Cerebellar nuclear complex (tissue), 1 donor: ENCODE measurements at regions not wholly inside any gene's neighbourhood (a gene's known extent, or its start where the extent isn't known, plus 50 kb on each side); places are given as distances from the start of the nearest gene placed in this dataset.
A peak's percentile ranks its signal among the peaks of the same experiment; 100 is the strongest.

Experiments used
- DNase-seq, 2 experiments: peaks; one replicate each; lab custom pipeline; 2025; lab: John Stamatoyannopoulos, UW

DNA sequence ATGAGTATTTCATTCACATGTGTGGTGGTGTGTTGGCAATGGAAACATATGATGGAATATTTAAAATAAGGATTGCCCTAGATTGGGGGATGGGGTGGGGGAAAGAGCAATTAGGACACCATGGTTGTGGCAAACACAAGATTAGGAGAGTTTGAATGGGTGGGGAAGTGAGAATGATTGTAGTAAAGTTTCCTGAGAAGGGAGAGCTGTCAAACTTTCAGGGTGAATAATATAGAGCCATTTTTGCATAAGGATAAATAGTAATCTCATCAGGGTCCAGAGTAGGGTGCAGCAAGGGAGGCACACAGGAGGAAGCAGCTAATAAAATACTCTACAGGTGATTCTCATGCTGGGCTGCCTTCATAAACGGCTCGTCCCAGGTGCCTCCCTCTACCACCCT lies 294.9 kb upstream of the MARCKS start:
- no peak for DNase-seq

DNA sequence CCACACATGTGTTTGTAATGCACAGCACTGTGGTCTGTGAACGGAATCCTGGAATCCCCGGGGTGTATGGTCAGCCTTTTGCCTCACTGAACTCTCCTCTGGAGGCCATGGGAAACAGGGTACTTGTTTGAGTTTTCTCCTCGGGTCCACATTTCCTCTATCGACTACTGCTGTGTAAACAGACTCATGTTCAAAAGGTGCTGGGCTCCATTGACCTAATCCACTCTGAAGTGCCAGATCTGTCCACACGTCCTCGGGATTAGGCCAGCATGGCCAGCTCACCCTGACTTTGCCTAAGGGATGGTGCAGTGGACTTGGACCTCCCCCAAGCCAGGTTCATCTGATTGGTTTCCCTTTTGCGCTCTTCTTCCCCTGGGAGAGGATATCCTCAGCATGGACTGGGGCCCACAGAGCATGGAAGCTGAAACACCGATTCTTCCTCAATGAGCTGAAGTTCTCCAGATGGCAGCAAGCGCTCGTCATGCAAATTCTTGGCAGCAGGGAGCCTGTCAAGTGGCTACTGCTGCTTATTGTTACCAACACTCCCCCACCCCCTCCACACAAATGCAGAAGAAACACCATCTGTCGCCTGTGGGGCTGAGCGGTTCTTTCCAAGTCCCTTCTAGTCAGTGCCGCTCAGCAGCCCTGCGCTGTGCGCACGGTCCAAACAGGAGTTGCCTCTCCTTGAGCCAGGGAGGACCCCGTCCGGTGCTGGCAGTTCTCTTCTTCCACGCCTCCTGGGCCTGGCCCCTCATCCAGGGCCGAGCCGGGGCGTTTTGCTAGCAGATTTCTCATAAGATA lies 292.6 kb upstream of the MARCKS start:
- DNase-seq = peak; percentile 79 to 91

GRCh38 chr6:113565306-113565705 lies 291.8 kb upstream of the MARCKS start:
- DNase-seq = no peak

- no peak for DNase-seq
These were observed 287.0 kb upstream of the MARCKS start for GRCh38 chr6:113570161-113570560.

DNA sequence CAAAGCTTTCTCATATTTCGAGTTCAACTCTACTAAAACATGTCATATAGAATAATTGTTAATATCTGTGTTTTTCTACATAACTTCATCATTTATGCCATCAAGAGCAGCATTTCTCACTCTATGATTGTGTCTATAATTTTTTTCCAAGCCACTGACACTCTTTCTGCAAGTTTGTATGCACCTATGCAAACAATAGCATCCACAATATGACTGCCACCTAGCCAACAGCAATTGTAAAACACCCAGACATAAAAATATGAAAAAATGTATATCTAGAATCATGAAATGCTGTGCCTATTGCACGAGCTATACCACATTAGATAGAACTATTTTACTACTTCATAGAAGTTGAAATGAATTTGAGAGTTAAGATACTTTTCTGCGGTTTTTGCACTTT lies 286.5 kb upstream of the MARCKS start:
- DNase-seq = no peak

DNA sequence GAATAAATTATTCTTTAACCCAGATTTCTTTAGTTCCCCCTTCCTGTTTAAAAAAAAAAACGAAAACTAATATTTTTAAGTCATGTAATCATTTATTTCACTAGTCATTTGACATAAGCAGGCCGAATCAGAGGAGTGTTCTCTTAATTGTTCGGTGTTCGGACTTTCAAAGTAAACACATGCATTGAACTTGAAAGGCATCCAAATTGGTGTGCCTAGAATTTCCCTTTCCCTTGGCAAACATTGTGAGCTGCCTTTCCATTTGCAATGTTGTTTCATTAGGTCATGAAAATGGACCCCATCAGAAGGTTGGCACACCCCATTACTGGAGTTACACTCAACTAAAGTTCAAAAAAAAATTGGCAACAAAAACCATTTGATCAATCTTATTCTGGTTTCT lies 283.0 kb upstream of the MARCKS start:
- DNase-seq = no peak

DNA sequence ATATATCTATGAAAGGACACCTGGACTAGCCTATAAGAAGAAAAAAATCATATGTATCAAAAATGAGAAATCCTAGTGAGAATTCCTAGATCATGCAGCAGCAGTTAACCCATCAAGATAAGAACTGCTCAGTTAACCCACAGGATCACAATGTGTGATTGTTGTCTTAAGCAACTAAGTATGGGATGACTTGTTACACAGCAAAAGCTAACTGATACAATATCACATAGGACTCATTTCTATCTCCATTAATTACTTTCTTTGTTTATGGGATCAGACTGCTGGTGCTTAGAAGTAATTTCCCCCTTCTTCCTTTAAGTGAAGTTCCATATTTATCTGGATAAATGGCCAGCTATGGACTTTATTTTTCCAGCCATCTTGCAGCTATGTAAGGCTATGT lies 280.8 kb upstream of the MARCKS start:
- no peak for DNase-seq

DNA sequence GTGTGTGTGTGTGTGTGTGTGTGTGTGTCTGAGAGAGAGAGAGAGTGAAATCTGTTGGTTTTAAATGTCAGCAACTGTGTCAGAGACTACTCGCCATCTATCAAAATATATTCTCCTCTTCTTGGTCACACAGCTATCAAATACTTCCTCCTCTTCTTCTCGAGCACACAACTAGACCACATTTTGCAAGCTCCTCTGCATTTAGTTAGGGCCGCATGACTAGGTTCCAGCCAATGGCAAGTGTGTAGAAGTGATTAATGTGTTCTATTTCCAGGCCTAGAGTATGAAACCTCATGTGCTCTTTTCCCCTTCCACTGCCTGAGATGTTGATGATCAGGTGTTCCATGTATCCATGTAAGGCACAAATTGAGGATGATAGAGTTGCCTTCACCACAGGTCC lies 278.5 kb upstream of the MARCKS start:
- DNase-seq = no peak

- DNase-seq = no peak
These were observed 272.4 kb upstream of the MARCKS start for GRCh38 chr6:113584767-113585166.

GRCh38 chr6:113585246-113585645 lies 271.9 kb upstream of the MARCKS start:
- no peak for DNase-seq

GRCh38 chr6:113586413-113587077 lies 270.6 kb upstream of the MARCKS start:
- DNase-seq = no peak

DNA sequence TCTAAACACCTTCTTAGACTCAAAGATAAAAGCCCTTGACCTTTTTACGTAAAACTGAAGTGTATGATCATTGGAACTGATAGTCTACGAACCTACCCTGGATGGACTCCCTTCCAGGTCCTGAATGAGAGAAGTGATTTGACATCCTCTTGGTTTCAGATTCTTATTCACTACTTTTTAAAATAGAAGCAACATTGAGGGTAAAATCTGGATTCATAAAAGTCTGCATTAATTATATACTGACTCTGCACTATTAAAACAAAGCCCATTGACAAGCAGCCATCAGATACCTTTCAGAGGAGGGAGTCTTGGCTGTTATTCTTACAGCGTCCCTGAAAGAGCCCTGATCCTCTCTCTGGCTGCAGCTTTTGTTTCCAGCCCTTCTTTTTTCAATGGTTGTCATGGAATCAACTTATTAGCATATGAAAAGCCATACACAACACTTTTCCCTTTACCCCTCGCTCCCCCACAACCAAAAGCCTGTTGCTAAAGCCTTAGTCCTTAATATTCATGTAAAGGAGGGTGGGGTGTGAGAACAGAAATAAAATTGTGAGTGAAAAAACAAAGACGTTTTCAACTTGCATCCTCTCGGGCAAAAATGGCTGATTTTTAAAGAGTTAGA lies 270.0 kb upstream of the MARCKS start:
- no peak for DNase-seq

DNA sequence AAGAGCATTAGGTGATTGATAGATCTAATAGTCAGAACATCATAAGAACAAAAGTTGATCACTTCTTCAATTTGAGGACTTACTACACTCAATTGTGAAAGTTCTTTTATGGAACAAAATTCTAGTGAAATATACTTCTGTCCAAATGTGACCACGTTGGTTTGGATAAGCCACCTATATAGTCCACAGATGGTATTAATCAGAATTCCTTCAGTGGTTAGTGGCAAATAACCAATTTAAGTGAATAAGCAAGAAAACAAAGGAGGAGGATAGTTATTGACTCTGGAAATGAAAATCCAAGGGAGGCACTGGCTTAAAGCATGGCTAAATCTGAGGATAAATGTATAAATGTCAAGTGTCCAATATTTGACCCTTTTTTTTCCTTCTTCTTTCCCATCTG lies 268.5 kb upstream of the MARCKS start:
- DNase-seq = no peak

- no peak for DNase-seq
These were observed 265.0 kb upstream of the MARCKS start for GRCh38 chr6:113591896-113592827.

- DNase-seq = no peak
These were observed 262.4 kb upstream of the MARCKS start for GRCh38 chr6:113594726-113595125.

DNA sequence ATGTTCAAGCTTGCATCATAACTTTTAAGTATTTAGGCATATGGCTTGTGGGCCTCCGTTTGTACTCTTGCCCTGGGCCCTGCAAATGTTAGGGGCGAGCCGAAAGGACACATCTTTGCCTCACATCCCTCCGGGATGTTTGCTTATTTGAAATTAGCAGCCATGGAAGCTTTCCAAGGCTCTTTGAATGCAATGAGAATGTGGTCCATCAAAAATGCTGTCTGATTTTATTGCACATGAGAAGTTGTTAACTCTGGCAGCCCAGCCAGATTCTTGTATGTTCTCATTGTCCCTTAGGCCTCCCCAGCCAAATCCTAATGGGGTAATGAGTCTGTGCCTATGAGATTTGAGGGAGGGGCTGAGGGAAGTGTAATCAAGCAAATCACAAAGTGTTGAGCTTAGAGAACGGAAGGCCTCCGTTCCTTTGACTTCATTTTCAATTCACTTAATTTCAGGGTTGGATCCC lies 261.2 kb upstream of the MARCKS start:
- no peak for DNase-seq

GRCh38 chr6:113596387-113597230 lies 260.5 kb upstream of the MARCKS start:
- no peak for DNase-seq

GRCh38 chr6:113597231-113597583 lies 259.9 kb upstream of the MARCKS start:
- DNase-seq = no peak

DNA sequence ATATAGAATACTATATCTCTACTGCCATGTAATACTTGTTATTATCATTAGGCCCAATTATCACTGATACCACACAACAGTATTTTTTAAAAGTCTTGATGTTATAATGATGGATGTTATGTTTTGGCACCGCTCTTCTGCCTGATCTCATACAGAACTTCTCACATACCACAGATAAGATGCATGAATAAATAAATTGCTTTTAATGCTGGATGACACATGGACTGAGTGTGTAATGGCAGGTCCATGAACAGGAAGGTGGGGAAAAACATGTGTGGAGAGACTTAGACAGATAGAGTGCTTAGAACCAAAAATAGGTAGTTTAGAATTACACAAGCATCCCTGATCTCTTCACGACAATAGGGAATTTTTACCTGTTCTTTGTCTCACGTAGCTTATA lies 258.4 kb upstream of the MARCKS start:
- no peak for DNase-seq

- no peak for DNase-seq
These were observed 257.7 kb upstream of the MARCKS start for GRCh38 chr6:113599444-113599843.
